ENCODE measurements at regions not wholly inside any gene's neighbourhood (a gene's known extent, or its start where the extent isn't known, plus 50 kb on each side); places are given as distances from the start of the nearest gene placed in this dataset.

DNA sequence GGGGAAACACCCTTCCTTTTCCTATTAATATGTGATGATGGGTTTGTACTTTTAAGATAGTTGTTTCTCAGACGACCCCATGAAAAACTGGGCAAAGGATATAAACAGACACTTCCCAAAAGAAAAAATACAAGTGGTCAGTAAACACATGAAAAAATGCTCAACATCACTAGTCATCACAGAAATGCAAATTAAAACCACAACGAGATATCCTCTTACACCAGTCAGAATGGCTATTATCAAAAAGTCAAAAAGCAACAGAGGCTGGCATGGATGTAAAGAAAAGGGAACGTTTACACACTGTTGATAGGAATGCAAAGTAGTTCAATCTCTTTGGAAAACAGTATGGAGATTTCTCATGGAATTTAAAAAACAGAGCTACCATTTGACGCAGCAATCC, 111.4 kb upstream of the ZEB1 start:
- peak; percentile 35 for FAIRE-seq
- CTCF ChIA-PET = no interaction called here
- TF ChIP-seq POLR2A (IDR thresholded peaks at IDR 0.05; ENCODE audit: low read depth, low read length) (no peak), JUN (IDR thresholded peaks at IDR 0.05; ENCODE audit: borderline replicate concordance, insufficient read depth, insufficient read length, low read depth) (no peak), GATA2 (IDR thresholded peaks at IDR 0.05; ENCODE audit: insufficient read depth, insufficient read length, low read depth, low read length) (no peak), POLR2AphosphoS5 (IDR thresholded peaks at IDR 0.05; ENCODE audit: insufficient read depth, low read depth, low read length) (no peak), EZH2 (IDR thresholded peaks at IDR 0.05; ENCODE audit: borderline replicate concordance, low read depth, low read length, severe bottlenecking) (no peak), FOS (IDR thresholded peaks at IDR 0.05; ENCODE audit: borderline replicate concordance, insufficient read depth, low read length) (no peak), MYC (IDR thresholded peaks at IDR 0.05; ENCODE audit: low read depth, low read length) (no peak)
- TF ChIP-seq, protein P1, sequence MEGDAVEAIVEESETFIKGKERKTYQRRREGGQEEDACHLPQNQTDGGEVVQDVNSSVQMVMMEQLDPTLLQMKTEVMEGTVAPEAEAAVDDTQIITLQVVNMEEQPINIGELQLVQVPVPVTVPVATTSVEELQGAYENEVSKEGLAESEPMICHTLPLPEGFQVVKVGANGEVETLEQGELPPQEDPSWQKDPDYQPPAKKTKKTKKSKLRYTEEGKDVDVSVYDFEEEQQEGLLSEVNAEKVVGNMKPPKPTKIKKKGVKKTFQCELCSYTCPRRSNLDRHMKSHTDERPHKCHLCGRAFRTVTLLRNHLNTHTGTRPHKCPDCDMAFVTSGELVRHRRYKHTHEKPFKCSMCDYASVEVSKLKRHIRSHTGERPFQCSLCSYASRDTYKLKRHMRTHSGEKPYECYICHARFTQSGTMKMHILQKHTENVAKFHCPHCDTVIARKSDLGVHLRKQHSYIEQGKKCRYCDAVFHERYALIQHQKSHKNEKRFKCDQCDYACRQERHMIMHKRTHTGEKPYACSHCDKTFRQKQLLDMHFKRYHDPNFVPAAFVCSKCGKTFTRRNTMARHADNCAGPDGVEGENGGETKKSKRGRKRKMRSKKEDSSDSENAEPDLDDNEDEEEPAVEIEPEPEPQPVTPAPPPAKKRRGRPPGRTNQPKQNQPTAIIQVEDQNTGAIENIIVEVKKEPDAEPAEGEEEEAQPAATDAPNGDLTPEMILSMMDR (IDR thresholded peaks at IDR 0.05; ENCODE audit: extremely low read depth in 1 of 2, insufficient read depth in 1 of 2, low read depth in 1 of 2, low read length in 2 of 2) = no peak
- TF ChIP-seq, protein P2, sequence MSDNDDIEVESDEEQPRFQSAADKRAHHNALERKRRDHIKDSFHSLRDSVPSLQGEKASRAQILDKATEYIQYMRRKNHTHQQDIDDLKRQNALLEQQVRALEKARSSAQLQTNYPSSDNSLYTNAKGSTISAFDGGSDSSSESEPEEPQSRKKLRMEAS (IDR thresholded peaks at IDR 0.05; ENCODE audit: insufficient read depth, insufficient read length) = no peak

More for the DNA sequence above, 111.4 kb upstream of the ZEB1 start:
- intact Hi-C loops (cut with micrococcal nuclease) = no loop called here
- no peaks in the 10 kb centered on the region for H3K9me1 ChIP-seq (replicated peaks; ENCODE audit: control insufficient read depth, extremely low read depth, insufficient read depth, low read length)
- dilution Hi-C loops (cut with MboI; ENCODE audit: extremely low pct_ligation_motif_present, low sequenced_read_pairs) = no loop called here
- H3K27me3 ChIP-seq (ENCODE audit: control insufficient read depth in 2 of 2, insufficient read depth in 2 of 2, low read length in 2 of 2) = no peaks in the 10 kb centered on the region
- H4K20me1 ChIP-seq (replicated peaks; ENCODE audit: control insufficient read depth, extremely low read depth, insufficient read depth, low read length) = no peaks in the 10 kb centered on the region
- POLR2A ChIA-PET = no interaction called here
- H3K9me3 ChIP-seq (replicated peaks; ENCODE audit: control insufficient read depth, insufficient read depth, low read length) = no peaks in the 10 kb centered on the region
- no peaks in the 10 kb centered on the region for H3K79me2 ChIP-seq (ENCODE audit: control insufficient read depth, insufficient read depth, low read length)
- H3K36me3 ChIP-seq (ENCODE audit: control insufficient read depth in 2 of 2, extremely low read depth in 1 of 2, insufficient read depth in 2 of 2, low read length in 2 of 2) = no peaks in the 10 kb centered on the region
- H2AFZ ChIP-seq (ENCODE audit: low read depth, low read length) = no peak overlapping the region
- no peak overlapping the region for H3K9ac ChIP-seq (replicated peaks; ENCODE audit: extremely low read depth, insufficient read depth, low read length)
- no TSS peak for BruUV-seq (replicated peaks)
- no peak for DNase-seq (ENCODE audit: low read depth, low spot score)
- no peak overlapping the region for H3K4me3 ChIP-seq (replicated peaks in 1 of 3; ENCODE audit: insufficient read depth in 1 of 3, low read depth in 1 of 3, low read length in 3 of 3)
- H3K4me2 ChIP-seq (ENCODE audit: insufficient read depth, low read length) = no peak overlapping the region
- no peak overlapping the region for H3K27ac ChIP-seq (ENCODE audit: insufficient read depth, low read depth, low read length)
- no peaks in the 10 kb centered on the region for H3K4me1 ChIP-seq (ENCODE audit: control insufficient read depth, extremely low read depth, insufficient read depth, low read length)
